Naive thymus-derived CD8-positive, alpha-beta T cell (primary cell): ENCODE measurements at regions not wholly inside any gene's neighbourhood (a gene's known extent, or its start where the extent isn't known, plus 50 kb on each side); places are given as distances from the start of the nearest gene placed in this dataset.

ENCODE experiments used
- ATAC-seq, 2 donors: fragments of 150-1000 bp; cut with Tn5 transposase in 1 of 2; sonication (Bioruptor Pico), chemical (Tn5 transposase) in 1 of 2; 1 replicate in 1 of 2; 2 replicates in 1 of 2; pipeline ENCODE4 v1.10.0; 2021; ENCODE audit warnings: mild to moderate bottlenecking in 2 of 2, moderate library complexity in 2 of 2
- POLR2A ChIA-PET: fragments of 350-600 bp; sonication (Branson Sonifier 250); formaldehyde crosslinking; loops from one replicate; lab custom pipeline; 2021; ENCODE audit warnings: antibody characterized with exemption; lab: Charles Lee
- DNase-seq, 10 donors: peaks; one replicate each; pipeline versions ENCODE4 v3.0.0 to v3.0.0-alpha.2; 2020 to 2022
- H3K27ac Mint-ChIP-seq, 10 donors: one replicate each; pipeline ENCODE4 v1.8.0; 2020 to 2022; ENCODE audit warnings: mild to moderate bottlenecking in 10 of 10, mixed read lengths in 10 of 10, moderate library complexity in 4 of 10, inconsistent platforms in 1 of 10
- H3K27me3 Mint-ChIP-seq, 5 donors: one replicate each; pipeline ENCODE4 v1.8.0; 2021 to 2022; ENCODE audit warnings: mixed read lengths in 5 of 5
- H3K36me3 Mint-ChIP-seq, 3 donors: one replicate each; pipeline ENCODE4 v1.8.0; 2020 to 2022; ENCODE audit warnings: mixed read lengths in 3 of 3, mild to moderate bottlenecking in 2 of 3, inconsistent platforms in 1 of 3
- H3K4me1 Mint-ChIP-seq, 4 donors: one replicate each; pipeline ENCODE4 v1.8.0; 2021 to 2022; ENCODE audit warnings: mixed read lengths in 4 of 4
- H3K4me3 Mint-ChIP-seq, 10 donors: one replicate each; pipeline ENCODE4 v1.8.0; 2020 to 2022; ENCODE audit warnings: mild to moderate bottlenecking in 10 of 10, mixed read lengths in 10 of 10, moderate library complexity in 6 of 10, inconsistent platforms in 1 of 10
- H3K9me3 Mint-ChIP-seq, 9 donors: one replicate each; pipeline ENCODE4 v1.8.0; 2020 to 2022; ENCODE audit warnings: mixed read lengths in 9 of 9, mild to moderate bottlenecking in 3 of 9, inconsistent platforms in 1 of 9, moderate library complexity in 1 of 9

GRCh38 chr3:25032344-25032743 lies 395.7 kb upstream of the RARB start:
- Mint-ChIP-seq H3K27me3 (peaks cover 0 to 3% (median 0%) of the 10 kb centered on the region in 5 donors), H3K4me3 (no peak overlapping the region), H3K4me1 (no peaks in the 10 kb centered on the region), H3K27ac (no peak overlapping the region), H3K36me3 (no peaks in the 10 kb centered on the region), H3K9me3 (peaks cover 0 to 3% (median 0%) of the 10 kb centered on the region in 9 donors)
- POLR2A ChIA-PET: no interaction called here
- ATAC-seq (no peak), DNase-seq (no peak)

GRCh38 chr3:25033407-25034029 lies 394.5 kb upstream of the RARB start:
- Mint-ChIP-seq H3K27ac (no peak overlapping the region), H3K4me3 (no peak overlapping the region), H3K36me3 (no peaks in the 10 kb centered on the region), H3K4me1 (no peaks in the 10 kb centered on the region), H3K9me3 (peaks cover 0 to 5% (median 0%) of the 10 kb centered on the region in 9 donors), H3K27me3 (peaks cover 0 to 3% (median 0%) of the 10 kb centered on the region in 5 donors)
- POLR2A ChIA-PET: no interaction called here
- no peak for DNase-seq
- ATAC-seq: no peak

GRCh38 chr3:25035526-25035925 lies 392.5 kb upstream of the RARB start:
- Mint-ChIP-seq H3K4me3 (no peak overlapping the region), H3K36me3 (no peaks in the 10 kb centered on the region), H3K27me3 (no peaks in the 10 kb centered on the region), H3K9me3 (peaks cover 0 to 7% (median 0%) of the 10 kb centered on the region in 9 donors), H3K4me1 (no peaks in the 10 kb centered on the region), H3K27ac (no peak overlapping the region)
- DNase-seq: no peak
- POLR2A ChIA-PET: no interaction called here
- ATAC-seq: no peak

- no peaks in the 10 kb centered on the region for H3K36me3 Mint-ChIP-seq
- H3K4me1 Mint-ChIP-seq: no peaks in the 10 kb centered on the region
- H3K4me3 Mint-ChIP-seq: no peak overlapping the region
- ATAC-seq: no peak
- no peak overlapping the region for H3K27ac Mint-ChIP-seq
- DNase-seq: no peak
- H3K9me3 Mint-ChIP-seq: peaks cover 0 to 7% (median 0%) of the 10 kb centered on the region in 9 donors
- POLR2A ChIA-PET: no interaction called here
- no peaks in the 10 kb centered on the region for H3K27me3 Mint-ChIP-seq
These were observed 391.4 kb upstream of the RARB start for GRCh38 chr3:25036633-25037032.

GRCh38 chr3:25037049-25037547 lies 391.0 kb upstream of the RARB start:
- POLR2A ChIA-PET: no interaction called here
- Mint-ChIP-seq H3K4me1 (no peaks in the 10 kb centered on the region), H3K4me3 (no peak overlapping the region), H3K27me3 (no peaks in the 10 kb centered on the region), H3K9me3 (peaks cover 0 to 7% (median 0%) of the 10 kb centered on the region in 9 donors), H3K36me3 (no peaks in the 10 kb centered on the region), H3K27ac (no peak overlapping the region)
- ATAC-seq (no peak), DNase-seq (no peak)

GRCh38 chr3:25038271-25038670 lies 389.8 kb upstream of the RARB start:
- Mint-ChIP-seq H3K36me3 (no peaks in the 10 kb centered on the region), H3K27me3 (no peaks in the 10 kb centered on the region), H3K4me1 (no peaks in the 10 kb centered on the region), H3K9me3 (peaks cover 0 to 7% (median 0%) of the 10 kb centered on the region in 9 donors), H3K4me3 (no peak overlapping the region), H3K27ac (no peak overlapping the region)
- POLR2A ChIA-PET: no interaction called here
- ATAC-seq (no peak), DNase-seq (no peak)

- Mint-ChIP-seq H3K27ac (no peak overlapping the region), H3K4me3 (no peak overlapping the region), H3K36me3 (no peaks in the 10 kb centered on the region), H3K9me3 (peaks cover 0 to 7% (median 0%) of the 10 kb centered on the region in 9 donors), H3K27me3 (no peaks in the 10 kb centered on the region), H3K4me1 (no peaks in the 10 kb centered on the region)
- DNase-seq (no peak), ATAC-seq (no peak)
- POLR2A ChIA-PET: no interaction called here
These were observed 389.1 kb upstream of the RARB start for GRCh38 chr3:25038922-25039321.

- H3K27me3 Mint-ChIP-seq: no peaks in the 10 kb centered on the region
- no peak overlapping the region for H3K27ac Mint-ChIP-seq
- DNase-seq (no peak), ATAC-seq (no peak)
- POLR2A ChIA-PET: no interaction called here
- H3K4me1 Mint-ChIP-seq: no peaks in the 10 kb centered on the region
- peaks cover 0 to 8% (median 0%) of the 10 kb centered on the region in 9 donors for H3K9me3 Mint-ChIP-seq
- H3K4me3 Mint-ChIP-seq: no peak overlapping the region
- H3K36me3 Mint-ChIP-seq: no peaks in the 10 kb centered on the region
These were observed 387.3 kb upstream of the RARB start for GRCh38 chr3:25040748-25041147.

GRCh38 chr3:25041871-25042584 lies 386.0 kb upstream of the RARB start:
- Mint-ChIP-seq H3K27me3 (no peaks in the 10 kb centered on the region), H3K36me3 (no peaks in the 10 kb centered on the region), H3K27ac (no peak overlapping the region), H3K9me3 (peaks cover 0 to 8% (median 0%) of the 10 kb centered on the region in 9 donors), H3K4me3 (no peak overlapping the region), H3K4me1 (no peaks in the 10 kb centered on the region)
- no peak for ATAC-seq
- POLR2A ChIA-PET: no interaction called here
- DNase-seq: no peak

GRCh38 chr3:25043177-25043576 lies 384.9 kb upstream of the RARB start:
- H3K4me1 Mint-ChIP-seq: no peaks in the 10 kb centered on the region
- DNase-seq (no peak), ATAC-seq (no peak)
- H3K36me3 Mint-ChIP-seq: no peaks in the 10 kb centered on the region
- no peaks in the 10 kb centered on the region for H3K27me3 Mint-ChIP-seq
- H3K4me3 Mint-ChIP-seq: no peak overlapping the region
- H3K27ac Mint-ChIP-seq: no peak overlapping the region
- H3K9me3 Mint-ChIP-seq: peaks cover 0 to 7% (median 0%) of the 10 kb centered on the region in 9 donors
- POLR2A ChIA-PET: no interaction called here

- H3K4me3 Mint-ChIP-seq: no peak overlapping the region
- ATAC-seq (no peak), DNase-seq (no peak)
- H3K4me1 Mint-ChIP-seq: no peaks in the 10 kb centered on the region
- H3K27ac Mint-ChIP-seq: no peak overlapping the region
- POLR2A ChIA-PET: no interaction called here
- H3K27me3 Mint-ChIP-seq: no peaks in the 10 kb centered on the region
- peaks cover 0 to 8% (median 0%) of the 10 kb centered on the region in 9 donors for H3K9me3 Mint-ChIP-seq
- H3K36me3 Mint-ChIP-seq: no peaks in the 10 kb centered on the region
These were observed 384.3 kb upstream of the RARB start for GRCh38 chr3:25043749-25044148.

- H3K4me3 Mint-ChIP-seq: no peak overlapping the region
- no peaks in the 10 kb centered on the region for H3K4me1 Mint-ChIP-seq
- no peaks in the 10 kb centered on the region for H3K36me3 Mint-ChIP-seq
- no peak for ATAC-seq
- POLR2A ChIA-PET: no interaction called here
- H3K27me3 Mint-ChIP-seq: no peaks in the 10 kb centered on the region
- H3K9me3 Mint-ChIP-seq: peaks cover 0 to 8% (median 0%) of the 10 kb centered on the region in 9 donors
- no peak overlapping the region for H3K27ac Mint-ChIP-seq
- DNase-seq: no peak
These were observed 383.0 kb upstream of the RARB start for GRCh38 chr3:25044762-25045710.
